Fibroblast of pulmonary artery (primary cell): ENCODE measurements at regions not wholly inside any gene's neighbourhood (a gene's known extent, or its start where the extent isn't known, plus 50 kb on each side); places are given as distances from the start of the nearest gene placed in this dataset.

Experiments used
- DNase-seq: peaks from one replicate; pipeline ENCODE4 v3.0.0-alpha.2; 2010; ENCODE audit warnings: low read depth
- H3K4me3 ChIP-seq: replicated peaks from 2 replicates; pipeline ENCODE4 v1.5.1; 2011; ENCODE audit warnings: low read depth, mild to moderate bottlenecking, control low read depth, low read length, moderate library complexity
- TF ChIP-seq, protein P1 (sequence below): IDR thresholded peaks from 2 replicates; pipeline ENCODE4 v1.5.1; 2011; ENCODE audit warnings: mild to moderate bottlenecking, control low read depth, low read length, inconsistent platforms; ENCODE audit errors: missing control alignments

DNA sequence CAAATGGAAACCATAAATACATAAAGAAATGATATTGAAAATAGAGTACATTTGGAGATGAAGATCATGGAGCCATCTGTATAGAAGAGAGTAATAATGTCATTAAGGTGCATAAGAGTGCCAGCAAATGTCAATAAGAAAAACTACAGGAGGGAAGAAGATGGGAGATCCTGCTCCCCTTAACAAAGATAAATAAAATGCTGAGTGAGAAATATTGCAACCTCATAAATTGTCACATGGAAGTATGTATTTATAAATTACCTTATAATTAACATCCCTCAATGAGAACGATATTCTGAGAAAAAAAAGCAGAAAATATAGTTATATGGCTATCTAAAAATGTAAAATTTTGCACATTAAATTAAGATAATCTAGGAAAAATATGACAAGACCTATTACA, 155.2 kb upstream of the PRSS1 start:
- TF ChIP-seq, protein P1, sequence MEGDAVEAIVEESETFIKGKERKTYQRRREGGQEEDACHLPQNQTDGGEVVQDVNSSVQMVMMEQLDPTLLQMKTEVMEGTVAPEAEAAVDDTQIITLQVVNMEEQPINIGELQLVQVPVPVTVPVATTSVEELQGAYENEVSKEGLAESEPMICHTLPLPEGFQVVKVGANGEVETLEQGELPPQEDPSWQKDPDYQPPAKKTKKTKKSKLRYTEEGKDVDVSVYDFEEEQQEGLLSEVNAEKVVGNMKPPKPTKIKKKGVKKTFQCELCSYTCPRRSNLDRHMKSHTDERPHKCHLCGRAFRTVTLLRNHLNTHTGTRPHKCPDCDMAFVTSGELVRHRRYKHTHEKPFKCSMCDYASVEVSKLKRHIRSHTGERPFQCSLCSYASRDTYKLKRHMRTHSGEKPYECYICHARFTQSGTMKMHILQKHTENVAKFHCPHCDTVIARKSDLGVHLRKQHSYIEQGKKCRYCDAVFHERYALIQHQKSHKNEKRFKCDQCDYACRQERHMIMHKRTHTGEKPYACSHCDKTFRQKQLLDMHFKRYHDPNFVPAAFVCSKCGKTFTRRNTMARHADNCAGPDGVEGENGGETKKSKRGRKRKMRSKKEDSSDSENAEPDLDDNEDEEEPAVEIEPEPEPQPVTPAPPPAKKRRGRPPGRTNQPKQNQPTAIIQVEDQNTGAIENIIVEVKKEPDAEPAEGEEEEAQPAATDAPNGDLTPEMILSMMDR, result no peak
- DNase-seq, result no peak
- no peak overlapping the region for H3K4me3 ChIP-seq

DNA sequence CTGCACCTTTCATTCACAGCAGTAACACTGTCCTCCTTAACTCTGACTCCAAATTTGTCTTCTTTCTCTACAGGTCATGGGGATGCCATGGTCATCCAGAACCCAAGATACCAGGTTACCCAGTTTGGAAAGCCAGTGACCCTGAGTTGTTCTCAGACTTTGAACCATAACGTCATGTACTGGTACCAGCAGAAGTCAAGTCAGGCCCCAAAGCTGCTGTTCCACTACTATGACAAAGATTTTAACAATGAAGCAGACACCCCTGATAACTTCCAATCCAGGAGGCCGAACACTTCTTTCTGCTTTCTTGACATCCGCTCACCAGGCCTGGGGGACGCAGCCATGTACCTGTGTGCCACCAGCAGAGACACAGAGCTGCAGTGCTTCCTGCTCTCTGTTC, 156.2 kb upstream of the PRSS1 start:
- TF ChIP-seq, protein P1, result no peak
- no peak for DNase-seq
- H3K4me3 ChIP-seq, result no peak overlapping the region

DNA sequence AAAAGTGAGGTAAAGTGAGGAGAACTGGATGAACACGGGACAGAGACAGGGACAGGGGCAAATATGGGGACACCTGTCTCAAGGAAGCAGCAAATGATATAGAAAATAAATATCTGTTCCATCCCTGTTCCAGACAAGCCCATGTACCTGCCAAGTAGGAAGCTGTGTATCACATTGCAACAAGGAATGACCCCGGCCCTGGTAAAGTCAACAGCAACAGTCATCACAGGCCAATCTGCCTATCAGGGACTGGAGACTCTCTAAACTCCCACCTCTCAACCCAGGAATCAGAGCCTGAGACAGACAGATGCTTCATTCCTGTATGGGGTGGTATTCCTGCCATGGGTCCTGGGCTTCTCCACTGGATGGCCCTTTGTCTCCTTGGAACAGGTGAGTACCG, 156.6 kb upstream of the PRSS1 start:
- DNase-seq, result no peak
- H3K4me3 ChIP-seq, result no peak overlapping the region
- TF ChIP-seq, protein P1, result no peak

DNA sequence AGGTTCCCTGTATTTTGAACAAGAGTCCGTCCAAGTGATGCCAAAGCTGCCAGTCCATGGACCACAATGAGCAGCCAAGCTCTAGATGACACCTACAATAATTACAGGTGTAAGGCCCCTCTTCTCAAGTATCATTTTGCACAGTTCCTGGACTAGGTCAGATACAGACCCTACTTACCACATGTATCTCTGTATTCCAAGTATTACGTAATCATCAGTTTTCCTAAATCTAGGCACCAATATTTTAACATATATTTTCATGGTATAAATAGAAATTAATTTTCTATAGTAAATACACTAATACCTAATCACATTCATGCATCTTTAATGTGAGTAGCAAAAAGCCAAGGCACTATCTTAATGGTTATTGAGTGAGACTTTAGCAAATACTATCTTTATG, 157.0 kb upstream of the PRSS1 start:
- no peak overlapping the region for H3K4me3 ChIP-seq
- no peak for DNase-seq
- TF ChIP-seq, protein P1, result no peak

DNA sequence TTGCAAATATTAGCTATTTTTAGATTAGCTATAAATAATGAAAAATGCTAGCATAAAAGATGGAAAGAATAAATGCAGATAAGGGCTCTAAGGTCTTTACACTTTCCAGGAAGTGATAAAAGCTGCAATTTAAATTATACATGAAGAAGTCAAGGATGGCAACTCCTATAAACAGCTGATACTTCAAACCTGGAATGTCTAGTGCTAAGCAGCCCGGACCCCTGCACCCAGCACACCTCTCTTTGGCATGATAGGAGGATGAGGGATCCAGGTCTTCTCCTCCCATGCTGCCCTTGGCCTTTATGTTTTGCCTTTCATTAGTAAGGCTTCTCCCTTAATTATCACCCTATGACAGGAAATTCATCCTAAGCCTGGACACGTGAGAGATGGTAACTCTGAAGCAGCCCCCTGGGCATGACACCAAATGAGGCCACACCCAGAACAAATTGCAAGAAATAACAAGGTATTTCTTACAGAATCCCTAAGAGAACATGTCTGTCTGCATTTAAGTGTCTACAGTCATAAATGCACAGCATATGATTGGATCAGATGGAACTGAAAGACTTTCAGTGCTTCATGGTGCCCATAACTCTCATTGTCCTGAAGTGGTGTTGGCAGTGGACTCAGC, 158.3 kb upstream of the PRSS1 start:
- DNase-seq, result no peak
- TF ChIP-seq, protein P1, result no peak

DNA sequence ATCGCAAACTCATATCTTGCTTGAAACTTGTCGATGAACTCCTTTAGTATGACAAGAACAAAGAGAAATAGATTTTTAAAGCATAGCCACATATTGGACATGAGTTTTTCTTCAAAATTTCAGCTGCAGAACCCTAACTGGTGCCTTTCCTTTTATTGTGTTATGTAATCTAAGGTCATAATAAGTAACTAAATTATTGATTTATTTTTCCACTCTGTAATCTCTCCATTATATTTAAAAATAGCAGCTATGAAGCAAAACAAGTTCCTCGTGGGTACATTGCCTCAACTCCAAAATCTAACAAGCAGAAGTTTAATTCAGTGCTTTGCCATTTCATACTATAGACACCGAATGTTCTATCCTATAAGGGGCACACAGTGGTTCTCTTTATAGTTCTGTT, 159.2 kb upstream of the PRSS1 start:
- no peak for DNase-seq
- no peak overlapping the region for H3K4me3 ChIP-seq
- TF ChIP-seq, protein P1, result no peak

More for the DNA sequence above, 158.3 kb upstream of the PRSS1 start:
- H3K4me3 ChIP-seq, result no peak overlapping the region

DNA sequence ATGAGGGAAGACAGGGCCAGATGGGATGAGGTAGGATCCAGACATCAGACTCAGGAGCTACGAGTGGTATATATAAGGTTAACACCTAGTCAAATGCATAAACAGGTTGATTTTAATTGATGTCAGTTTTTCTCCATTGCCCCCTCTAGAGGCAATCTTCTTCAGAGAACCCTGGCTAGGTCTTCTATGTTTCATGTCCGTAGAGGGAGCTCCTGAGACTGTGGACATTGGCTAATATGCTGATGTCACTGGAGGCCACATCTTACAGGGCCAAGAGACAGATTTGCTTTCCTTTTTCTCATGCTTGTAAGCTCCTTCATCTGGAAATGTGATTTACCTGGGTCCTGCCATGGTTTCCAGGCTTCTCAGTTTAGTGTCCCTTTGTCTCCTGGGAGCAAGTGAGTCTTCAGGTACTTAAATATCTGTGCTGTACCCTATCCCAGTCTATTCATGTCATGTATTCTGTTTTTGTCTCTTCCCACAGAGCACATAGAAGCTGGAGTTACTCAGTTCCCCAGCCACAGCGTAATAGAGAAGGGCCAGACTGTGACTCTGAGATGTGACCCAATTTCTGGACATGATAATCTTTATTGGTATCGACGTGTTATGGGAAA, 161.6 kb upstream of the PRSS1 start:
- TF ChIP-seq, protein P1, result peak; percentile 91
- no peak overlapping the region for H3K4me3 ChIP-seq
- DNase-seq, result peak; percentile 83
